GM21390 (cell line): ENCODE measurements at regions not wholly inside any gene's neighbourhood (a gene's known extent, or its start where the extent isn't known, plus 50 kb on each side); places are given as distances from the start of the nearest gene placed in this dataset.
"Not testable (repeated sequence)": the region's sequence is repeated elsewhere in the genome, so short reads cannot be mapped to it uniquely, and the experiment has no call there.

Source experiments
- ATAC-seq: cut with Tn5 transposase; IDR thresholded peaks from one replicate; pipeline ENCODE4 v1.9.1; 2021; ENCODE audit not compliant: unreplicated experiment

GRCh38 chr6:92648364-92649086, 770.8 kb downstream of the EPHA7 start:
- ATAC-seq, result no peak

- no peak for ATAC-seq
Measured at GRCh38 chr6:92647630-92648029, 771.7 kb downstream of the EPHA7 start.

- ATAC-seq, result not testable (repeated sequence)
Measured at GRCh38 chr6:92644104-92644791, 775.1 kb downstream of the EPHA7 start.

GRCh38 chr6:92635553-92636153, 783.7 kb downstream of the EPHA7 start:
- no peak for ATAC-seq

- no peak for ATAC-seq
Measured at GRCh38 chr6:92634561-92634960, 784.8 kb downstream of the EPHA7 start.

- ATAC-seq, result no peak
Measured at GRCh38 chr6:92623431-92623830, 795.9 kb downstream of the EPHA7 start.

- no peak for ATAC-seq
Measured at GRCh38 chr6:92617721-92618120, 801.6 kb downstream of the EPHA7 start.

- ATAC-seq, result no peak
Measured at GRCh38 chr6:92608751-92609150, 810.6 kb downstream of the EPHA7 start.

- no peak for ATAC-seq
Measured at GRCh38 chr6:92593201-92593600, 826.2 kb downstream of the EPHA7 start.

- ATAC-seq, result no peak
Measured at GRCh38 chr6:92589996-92590395, 829.4 kb downstream of the EPHA7 start.

- ATAC-seq, result no peak
Measured at GRCh38 chr6:92588148-92588547, 831.2 kb downstream of the EPHA7 start.

- ATAC-seq, result no peak
Measured at GRCh38 chr6:92587525-92587924, 831.8 kb downstream of the EPHA7 start.

- ATAC-seq, result no peak
Measured at GRCh38 chr6:92586236-92586977, 833.0 kb downstream of the EPHA7 start.

GRCh38 chr6:92582211-92582610, 837.1 kb downstream of the EPHA7 start:
- no peak for ATAC-seq

GRCh38 chr6:92577077-92577719, 842.2 kb downstream of the EPHA7 start:
- no peak for ATAC-seq

GRCh38 chr6:92568541-92568940, 850.8 kb downstream of the EPHA7 start:
- ATAC-seq, result no peak

GRCh38 chr6:92566632-92567031, 852.7 kb downstream of the EPHA7 start:
- ATAC-seq, result no peak

GRCh38 chr6:92564376-92564775, 855.0 kb downstream of the EPHA7 start:
- ATAC-seq, result no peak

GRCh38 chr6:92559611-92560010, 859.7 kb downstream of the EPHA7 start:
- no peak for ATAC-seq

- ATAC-seq, result no peak
Measured at GRCh38 chr6:92559003-92559402, 860.4 kb downstream of the EPHA7 start.

GRCh38 chr6:92550501-92550900, 868.9 kb downstream of the EPHA7 start:
- ATAC-seq, result no peak
